Loucy (cell line): ENCODE measurements at regions not wholly inside any gene's neighbourhood (a gene's known extent, or its start where the extent isn't known, plus 50 kb on each side); places are given as distances from the start of the nearest gene placed in this dataset.
"Not testable (repeated sequence)": the region's sequence is repeated elsewhere in the genome, so short reads cannot be mapped to it uniquely, and the experiment has no call there.

Source experiments
- H2AFZ ChIP-seq: fragments of 200-600 bp; sonication (generic); 2 replicates; pipeline ENCODE4 v1.6.0; 2016; ENCODE audit warnings: antibody characterized with exemption, mild to moderate bottlenecking, low read length, moderate library complexity
- H3F3A ChIP-seq: fragments of 200-600 bp; 2 replicates; pipeline ENCODE4 v1.6.0; 2016; ENCODE audit warnings: antibody characterized with exemption, low read depth, mild to moderate bottlenecking
- H3K27me3 ChIP-seq: fragments of 200-600 bp; sonication (generic); 2 replicates; pipeline ENCODE4 v1.6.1; 2014; ENCODE audit warnings: low read length, mild to moderate bottlenecking; ENCODE audit not compliant: insufficient read depth, poor library complexity, severe bottlenecking
- H3K36me3 ChIP-seq: fragments of 200-600 bp; sonication (generic); 2 replicates; pipeline ENCODE4 v1.6.1; 2016; ENCODE audit warnings: low read length; ENCODE audit not compliant: insufficient read depth
- H3K4me1 ChIP-seq: fragments of 200-600 bp; sonication (generic); 2 replicates; pipeline ENCODE4 v1.5.1; 2014; ENCODE audit warnings: low read length, mild to moderate bottlenecking; ENCODE audit not compliant: insufficient read depth, poor library complexity, severe bottlenecking
- H3K4me2 ChIP-seq: fragments of 200-600 bp; sonication (generic); 2 replicates; pipeline ENCODE4 v1.6.0; 2014; ENCODE audit warnings: antibody characterized with exemption, low read length, low read depth, mild to moderate bottlenecking; ENCODE audit not compliant: poor library complexity, severe bottlenecking
- H3K4me3 ChIP-seq: fragments of 200-600 bp; sonication (generic); 2 replicates; pipeline ENCODE4 v1.5.1; 2014; ENCODE audit warnings: low read length, mild to moderate bottlenecking, mixed read lengths; ENCODE audit not compliant: poor library complexity, severe bottlenecking
- H3K79me2 ChIP-seq: fragments of 200-600 bp; sonication (generic); 2 replicates; pipeline ENCODE4 v1.6.1; 2014; ENCODE audit warnings: low read length; ENCODE audit not compliant: insufficient read depth
- H3K9ac ChIP-seq: fragments of 200-600 bp; sonication (generic); 2 replicates; pipeline ENCODE4 v1.6.0; 2014; ENCODE audit warnings: mild to moderate bottlenecking, low read depth, low read length, moderate library complexity; ENCODE audit not compliant: poor library complexity, severe bottlenecking
- H3K9me2 ChIP-seq: fragments of 200-600 bp; sonication (generic); replicated peaks from 2 replicates; pipeline ENCODE4 v1.6.1; 2016; ENCODE audit warnings: low read depth, low read length, mixed read lengths
- H3K9me3 ChIP-seq: fragments of 200-600 bp; sonication (generic); 2 replicates; pipeline ENCODE4 v1.6.1; 2014; ENCODE audit warnings: mild to moderate bottlenecking, antibody characterized with exemption, low read length, low read depth; ENCODE audit not compliant: insufficient read depth
- H4K20me1 ChIP-seq: fragments of 200-600 bp; sonication (generic); 2 replicates; pipeline ENCODE4 v1.6.0; 2014; ENCODE audit warnings: antibody characterized with exemption, low read length, mild to moderate bottlenecking; ENCODE audit not compliant: insufficient read depth, poor library complexity, severe bottlenecking
- CTCF ChIP-seq: fragments of 200-600 bp; sonication (generic); conservative IDR thresholded peaks from 2 replicates; pipeline ENCODE4 v1.5.1; 2014; ENCODE audit warnings: mild to moderate bottlenecking, antibody characterized with exemption, low read length
- EZH2phosphoT487 ChIP-seq: fragments of 200-600 bp; IDR thresholded peaks from 2 replicates; pipeline ENCODE4 v1.6.1; 2018; ENCODE audit warnings: antibody characterized with exemption, mild to moderate bottlenecking, moderate library complexity, borderline replicate concordance

- no peak for TF ChIP-seq CTCF
- TF ChIP-seq EZH2phosphoT487 = no peak
- Histone ChIP-seq H2AFZ (no peak overlapping the region), H3K79me2 (no peaks in the 10 kb centered on the region), H3K4me2 (no peak overlapping the region), H3K9ac (no peak overlapping the region), H3F3A (no peaks in the 10 kb centered on the region), H3K4me1 (no peaks in the 10 kb centered on the region), H3K27me3 (no peaks in the 10 kb centered on the region), H3K9me2 (no peaks in the 10 kb centered on the region), H3K9me3 (no peaks in the 10 kb centered on the region), H3K4me3 (no peak overlapping the region), H3K36me3 (no peaks in the 10 kb centered on the region), H4K20me1 (no peaks in the 10 kb centered on the region)
Observed at GRCh38 chr9:10873999-10874398, 261.2 kb upstream of the PTPRD start.

GRCh38 chr9:10875752-10876151 is 262.9 kb upstream of the PTPRD start:
- Histone ChIP-seq H3K27me3 (no peaks in the 10 kb centered on the region), H3K4me3 (no peak overlapping the region)

GRCh38 chr9:10876333-10876732 is 263.5 kb upstream of the PTPRD start:
- no peak overlapping the region for H3K9ac ChIP-seq
- H3K4me2 ChIP-seq = no peak overlapping the region
- H3K4me1 ChIP-seq = no peaks in the 10 kb centered on the region
- TF ChIP-seq EZH2phosphoT487 = no peak
- no peak for TF ChIP-seq CTCF
- no peaks in the 10 kb centered on the region for H3K9me3 ChIP-seq
- no peak overlapping the region for H2AFZ ChIP-seq
- H3K36me3 ChIP-seq = no peaks in the 10 kb centered on the region
- H4K20me1 ChIP-seq = no peaks in the 10 kb centered on the region
- H3K4me3 ChIP-seq = no peak overlapping the region
- H3K27me3 ChIP-seq = no peaks in the 10 kb centered on the region
- no peaks in the 10 kb centered on the region for H3K9me2 ChIP-seq
- no peaks in the 10 kb centered on the region for H3K79me2 ChIP-seq
- H3F3A ChIP-seq = no peaks in the 10 kb centered on the region

More at GRCh38 chr9:10875752-10876151, 262.9 kb upstream of the PTPRD start:
- H3K4me2 ChIP-seq = no peak overlapping the region
- H3K79me2 ChIP-seq = no peaks in the 10 kb centered on the region
- H3K9me2 ChIP-seq = no peaks in the 10 kb centered on the region
- H3K36me3 ChIP-seq = no peaks in the 10 kb centered on the region
- no peaks in the 10 kb centered on the region for H3K4me1 ChIP-seq
- no peaks in the 10 kb centered on the region for H3F3A ChIP-seq
- H2AFZ ChIP-seq = no peak overlapping the region
- H3K9ac ChIP-seq = no peak overlapping the region
- H3K9me3 ChIP-seq = no peaks in the 10 kb centered on the region
- TF ChIP-seq CTCF (no peak), EZH2phosphoT487 (no peak)
- H4K20me1 ChIP-seq = no peaks in the 10 kb centered on the region

- H3K36me3 ChIP-seq, H3K27me3 ChIP-seq, H3K4me1 ChIP-seq, H3F3A ChIP-seq, H3K9me3 ChIP-seq, H2AFZ ChIP-seq, H3K9me2 ChIP-seq, H4K20me1 ChIP-seq, H3K4me2 ChIP-seq, H3K9ac ChIP-seq, H3K79me2 ChIP-seq, H3K4me3 ChIP-seq: not testable (repeated sequence)
Observed at GRCh38 chr9:10890266-10890665, 277.5 kb upstream of the PTPRD start.
